Right atrium auricular region (tissue), 2 donors: ENCODE measurements at regions not wholly inside any gene's neighbourhood (a gene's known extent, or its start where the extent isn't known, plus 50 kb on each side); places are given as distances from the start of the nearest gene placed in this dataset.
A peak's percentile ranks its signal among the peaks of the same experiment; 100 is the strongest.

Source experiments
- DNase-seq: peaks from one replicate; pipeline ENCODE4 v3.0.0-alpha.2; 2019; ENCODE audit warnings: low spot score
- H3K27ac ChIP-seq, 2 donors: fragments of 200-600 bp; sonication (generic); 1 replicate in 1 of 2; 2 replicates in 1 of 2; pipeline ENCODE4 v1.5.1; 2016 to 2019
- H3K27me3 ChIP-seq, 2 donors: fragments of 200-600 bp; sonication (generic); one replicate each; pipeline versions ENCODE4 v1.5.1 to v1.6.0; 2017 to 2019
- H3K36me3 ChIP-seq: fragments of 200-600 bp; sonication (generic); one replicate; pipeline ENCODE4 v1.5.1; 2016
- H3K4me1 ChIP-seq, 2 donors: fragments of 200-600 bp; sonication (generic); one replicate each; pipeline versions ENCODE4 v1.5.1 to v1.6.0; 2017 to 2019
- H3K4me3 ChIP-seq, 2 donors: fragments of 200-600 bp; sonication (generic); 1 replicate in 1 of 2; 2 replicates in 1 of 2; pipeline ENCODE4 v1.5.1; 2017 to 2019; ENCODE audit warnings: mild to moderate bottlenecking in 1 of 2, moderate library complexity in 1 of 2
- H3K9me3 ChIP-seq, 2 donors: fragments of 200-600 bp; sonication (generic); one replicate each; pipeline ENCODE4 v1.5.1; 2019
- CTCF ChIP-seq, 2 donors: fragments of 200-600 bp; sonication (generic); IDR thresholded peaks; one replicate each; pipeline ENCODE4 v1.5.1; 2019; ENCODE audit warnings: antibody characterized with exemption in 2 of 2

GRCh38 chr4:179836179-179837075 lies 2394.2 kb upstream of the AGA start:
- peak overlapping the region in 1 of 2 donors; percentile 12 for H3K4me3 ChIP-seq
- no peak for TF ChIP-seq CTCF (IDR thresholded peaks at IDR 0.05)
- no peak overlapping the region for H3K27ac ChIP-seq
- H3K27me3 ChIP-seq = no peaks in the 10 kb centered on the region
- H3K4me1 ChIP-seq = no peaks in the 10 kb centered on the region
- H3K36me3 ChIP-seq = no peaks in the 10 kb centered on the region
- H3K9me3 ChIP-seq = no peaks in the 10 kb centered on the region
- DNase-seq = no peak

DNA sequence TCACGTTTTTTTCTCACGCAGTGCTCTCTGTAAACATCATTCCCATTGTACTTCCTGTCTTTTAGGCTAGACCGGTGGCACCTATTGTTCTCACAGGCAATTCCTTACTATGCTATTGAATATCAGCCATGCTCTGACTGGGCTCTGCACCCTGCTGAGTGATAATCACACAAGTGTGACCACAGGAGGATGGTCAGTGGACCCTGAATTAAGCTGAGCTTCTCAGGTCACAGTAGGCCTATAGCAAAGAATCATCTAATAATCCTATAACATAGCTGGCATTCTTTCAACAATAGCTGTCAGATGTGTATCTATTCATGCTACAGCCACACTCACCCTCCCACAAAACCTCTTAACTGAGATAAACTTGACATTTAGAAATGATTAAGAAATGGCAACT lies 2399.8 kb upstream of the TENM3 start:
- Histone ChIP-seq H3K9me3 (no peaks in the 10 kb centered on the region), H3K36me3 (no peaks in the 10 kb centered on the region), H3K4me3 (no peak overlapping the region), H3K27me3 (no peaks in the 10 kb centered on the region), H3K4me1 (no peaks in the 10 kb centered on the region), H3K27ac (no peak overlapping the region)
- no peak for DNase-seq
- no peak for TF ChIP-seq CTCF (IDR thresholded peaks at IDR 0.05)

- no peak for TF ChIP-seq CTCF (IDR thresholded peaks at IDR 0.05)
Measured at GRCh38 chr4:179855469-179855868, 2387.7 kb upstream of the TENM3 start.

GRCh38 chr4:179858221-179858620 lies 2385.0 kb upstream of the TENM3 start:
- no peak for TF ChIP-seq CTCF (IDR thresholded peaks at IDR 0.05)
- H3K27ac ChIP-seq = no peak overlapping the region
- H3K36me3 ChIP-seq = no peaks in the 10 kb centered on the region
- no peaks in the 10 kb centered on the region for H3K4me1 ChIP-seq
- DNase-seq = no peak
- no peaks in the 10 kb centered on the region for H3K9me3 ChIP-seq
- no peak overlapping the region for H3K4me3 ChIP-seq
- no peaks in the 10 kb centered on the region for H3K27me3 ChIP-seq

More at GRCh38 chr4:179855469-179855868, 2387.7 kb upstream of the TENM3 start:
- Histone ChIP-seq H3K27me3 (no peaks in the 10 kb centered on the region), H3K36me3 (no peaks in the 10 kb centered on the region), H3K27ac (no peak overlapping the region), H3K4me1 (no peaks in the 10 kb centered on the region), H3K4me3 (no peak overlapping the region), H3K9me3 (no peaks in the 10 kb centered on the region)
- DNase-seq = no peak

DNA sequence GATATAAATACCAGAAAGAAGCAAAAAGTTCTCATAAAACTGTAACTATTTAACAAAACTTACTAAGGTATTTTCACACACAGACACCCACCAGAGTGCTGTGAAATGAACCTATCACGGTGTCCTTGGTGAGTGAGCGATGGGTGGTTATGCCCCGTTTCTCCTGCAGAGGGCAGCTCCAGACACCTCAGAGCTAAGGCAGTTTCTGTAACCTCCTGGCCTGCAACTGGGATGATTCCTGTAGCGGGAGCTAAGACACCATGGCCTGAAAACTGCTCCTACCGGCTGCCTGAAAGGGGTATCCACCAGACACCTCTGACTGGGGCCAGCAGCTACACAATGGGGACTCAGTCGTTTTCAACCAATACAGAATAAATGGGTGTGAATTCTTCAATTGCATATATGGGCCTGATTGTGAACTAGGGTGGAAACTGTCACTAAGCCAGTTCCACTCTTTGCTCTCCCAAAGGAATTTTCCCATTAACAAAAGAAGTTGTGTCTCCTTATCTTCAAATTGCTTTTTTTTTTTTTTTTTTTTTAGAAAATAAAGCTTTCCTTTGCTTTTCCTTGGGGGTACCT lies 2375.8 kb upstream of the TENM3 start:
- H3K27ac ChIP-seq = no peak overlapping the region
- TF ChIP-seq CTCF (IDR thresholded peaks at IDR 0.05) = peak in 1 of 2 donors; percentile 41
- no peaks in the 10 kb centered on the region for H3K27me3 ChIP-seq
- no peak for DNase-seq
- no peaks in the 10 kb centered on the region for H3K4me1 ChIP-seq
- no peaks in the 10 kb centered on the region for H3K9me3 ChIP-seq
- H3K36me3 ChIP-seq = no peaks in the 10 kb centered on the region
- H3K4me3 ChIP-seq = no peak overlapping the region
